HFFc6 (cell line): ENCODE measurements at regions not wholly inside any gene's neighbourhood (a gene's known extent, or its start where the extent isn't known, plus 50 kb on each side); places are given as distances from the start of the nearest gene placed in this dataset.
"Not testable (repeated sequence)": the region's sequence is repeated elsewhere in the genome, so short reads cannot be mapped to it uniquely, and the experiment has no call there.

Experiments
- DNase-seq: peaks from one replicate; pipeline ENCODE4 v3.0.0-alpha.2; 2018
- H3K27ac Mint-ChIP-seq: 2 replicates; pipeline ENCODE4 v1.8.0; 2020; ENCODE audit warnings: mild to moderate bottlenecking, mixed read lengths
- H3K27me3 Mint-ChIP-seq: 2 replicates; pipeline ENCODE4 v1.8.0; 2021; ENCODE audit warnings: mild to moderate bottlenecking, moderate library complexity, mixed read lengths; ENCODE audit not compliant: insufficient read depth
- H3K36me3 Mint-ChIP-seq: 2 replicates; pipeline ENCODE4 v1.8.0; 2021; ENCODE audit warnings: low read depth, mixed read lengths
- H3K4me1 Mint-ChIP-seq: 2 replicates; pipeline ENCODE4 v1.8.0; 2020; ENCODE audit warnings: low read depth, mixed read lengths
- H3K4me3 Mint-ChIP-seq: 2 replicates; pipeline ENCODE4 v1.8.0; 2020; ENCODE audit warnings: mild to moderate bottlenecking, moderate library complexity, mixed read lengths
- H3K9me3 Mint-ChIP-seq: 2 replicates; pipeline ENCODE4 v1.8.0; 2020; ENCODE audit warnings: mild to moderate bottlenecking, mixed read lengths
- CTCF ChIP-seq: fragments of 200-600 bp; sonication (generic); IDR thresholded peaks from 2 replicates; pipeline ENCODE4 v1.5.0; 2021; ENCODE audit warnings: antibody characterized with exemption, mild to moderate bottlenecking

GRCh38 chr18:67455890-67456501 is 60.5 kb downstream of the DSEL start:
- Mint-ChIP-seq H3K27ac (no peak overlapping the region), H3K36me3 (peaks cover 14% of the 10 kb centered on the region), H3K4me3 (no peak overlapping the region), H3K4me1 (peaks cover 34% of the 10 kb centered on the region), H3K9me3 (peaks cover 4% of the 10 kb centered on the region), H3K27me3 (no peaks in the 10 kb centered on the region)
- DNase-seq = no peak
- TF ChIP-seq CTCF = no peak

- peaks cover 1% of the 10 kb centered on the region; the same call in 1 of the 2 replicates for H3K27me3 Mint-ChIP-seq
Measured at GRCh38 chr18:67453901-67454300, 62.6 kb downstream of the DSEL start.

GRCh38 chr18:67451960-67452359 is 64.6 kb downstream of the DSEL start:
- TF ChIP-seq CTCF = no peak
- Mint-ChIP-seq H3K27me3 (peaks cover 6% of the 10 kb centered on the region), H3K36me3 (peaks cover 27% of the 10 kb centered on the region), H3K4me1 (peaks cover 11% of the 10 kb centered on the region), H3K4me3 (no peak overlapping the region), H3K9me3 (peaks cover 25% of the 10 kb centered on the region), H3K27ac (no peak overlapping the region)
- no peak for DNase-seq

More at GRCh38 chr18:67453901-67454300, 62.6 kb downstream of the DSEL start:
- Mint-ChIP-seq H3K4me1 (peaks cover 13% of the 10 kb centered on the region), H3K27ac (no peak overlapping the region), H3K9me3 (peaks cover 19% of the 10 kb centered on the region), H3K36me3 (peaks cover 21% of the 10 kb centered on the region), H3K4me3 (no peak overlapping the region)
- TF ChIP-seq CTCF = no peak
- DNase-seq = no peak

- not testable (repeated sequence) for H3K27me3 Mint-ChIP-seq, DNase-seq, H3K4me3 Mint-ChIP-seq, H3K27ac Mint-ChIP-seq
- Mint-ChIP-seq H3K4me1 (peaks cover 11% of the 10 kb centered on the region), H3K36me3 (peaks cover 27% of the 10 kb centered on the region), H3K9me3 (peaks cover 25% of the 10 kb centered on the region)
Measured at GRCh38 chr18:67451101-67451500, 65.4 kb downstream of the DSEL start.

- Mint-ChIP-seq H3K27me3 (no peaks in the 10 kb centered on the region), H3K4me1 (peaks cover 26% of the 10 kb centered on the region), H3K9me3 (peaks cover 5% of the 10 kb centered on the region; the same call in 1 of the 2 replicates), H3K4me3 (no peak overlapping the region), H3K36me3 (peaks cover 11% of the 10 kb centered on the region), H3K27ac (no peak overlapping the region)
- no peak for TF ChIP-seq CTCF
- DNase-seq = no peak
Measured at GRCh38 chr18:67433971-67434370, 82.5 kb downstream of the DSEL start.

- H3K4me1 Mint-ChIP-seq = peaks cover 33% of the 10 kb centered on the region
- H3K27me3 Mint-ChIP-seq = no peaks in the 10 kb centered on the region
- H3K36me3 Mint-ChIP-seq = peaks cover 10% of the 10 kb centered on the region
- no peak overlapping the region for H3K27ac Mint-ChIP-seq
- peaks cover 5% of the 10 kb centered on the region; the same call in 1 of the 2 replicates for H3K9me3 Mint-ChIP-seq
- no peak for TF ChIP-seq CTCF
- no peak for DNase-seq
- no peak overlapping the region for H3K4me3 Mint-ChIP-seq
Measured at GRCh38 chr18:67432806-67433205, 83.7 kb downstream of the DSEL start.
